Femur (tissue), 1 donor: ENCODE measurements at regions not wholly inside any gene's neighbourhood (a gene's known extent, or its start where the extent isn't known, plus 50 kb on each side); places are given as distances from the start of the nearest gene placed in this dataset.
A peak's percentile ranks its signal among the peaks of the same experiment; 100 is the strongest.
"Not testable (repeated sequence)": the region's sequence is repeated elsewhere in the genome, so short reads cannot be mapped to it uniquely, and the experiment has no call there.

ENCODE experiments used
- DNase-seq: peaks from one replicate; pipeline ENCODE4 v3.0.0-alpha.2; 2017

- DNase-seq = no peak
Measured at GRCh38 chr3:182482705-182483104, 310.6 kb upstream of the ATP11B start.

- DNase-seq = no peak
Measured at GRCh38 chr3:182484682-182485081, 308.6 kb upstream of the ATP11B start.

GRCh38 chr3:182485301-182485700, 308.0 kb upstream of the ATP11B start:
- DNase-seq = no peak

- no peak for DNase-seq
Measured at GRCh38 chr3:182486463-182486862, 306.8 kb upstream of the ATP11B start.

GRCh38 chr3:182487143-182487542, 306.2 kb upstream of the ATP11B start:
- no peak for DNase-seq

GRCh38 chr3:182487611-182488010, 305.7 kb upstream of the ATP11B start:
- DNase-seq = no peak

- no peak for DNase-seq
Measured at GRCh38 chr3:182490596-182491491, 302.5 kb upstream of the ATP11B start.

- DNase-seq = no peak
Measured at GRCh38 chr3:182491577-182491976, 301.7 kb upstream of the ATP11B start.

GRCh38 chr3:182492536-182492935, 300.8 kb upstream of the ATP11B start:
- no peak for DNase-seq

GRCh38 chr3:182500289-182500688, 293.0 kb upstream of the ATP11B start:
- no peak for DNase-seq

GRCh38 chr3:182501856-182502255, 291.4 kb upstream of the ATP11B start:
- DNase-seq = peak; percentile 44

- no peak for DNase-seq
Measured at GRCh38 chr3:182503401-182503800, 289.9 kb upstream of the ATP11B start.

- no peak for DNase-seq
Measured at GRCh38 chr3:182508919-182509711, 284.2 kb upstream of the ATP11B start.

GRCh38 chr3:182509844-182510460, 283.4 kb upstream of the ATP11B start:
- DNase-seq = no peak

GRCh38 chr3:182514236-182514964, 278.9 kb upstream of the ATP11B start:
- no peak for DNase-seq

GRCh38 chr3:182516597-182517336, 276.5 kb upstream of the ATP11B start:
- DNase-seq = no peak

GRCh38 chr3:182519569-182519968, 273.7 kb upstream of the ATP11B start:
- DNase-seq = no peak

GRCh38 chr3:182521339-182521738, 272.0 kb upstream of the ATP11B start:
- no peak for DNase-seq

GRCh38 chr3:182523424-182523823, 269.9 kb upstream of the ATP11B start:
- not testable (repeated sequence) for DNase-seq

- DNase-seq = no peak
Measured at GRCh38 chr3:182523836-182524235, 269.5 kb upstream of the ATP11B start.

GRCh38 chr3:182524711-182525401, 268.4 kb upstream of the ATP11B start:
- peak; percentile 40 for DNase-seq
